ENCODE measurements at regions not wholly inside any gene's neighbourhood (a gene's known extent, or its start where the extent isn't known, plus 50 kb on each side); places are given as distances from the start of the nearest gene placed in this dataset.

DNA sequence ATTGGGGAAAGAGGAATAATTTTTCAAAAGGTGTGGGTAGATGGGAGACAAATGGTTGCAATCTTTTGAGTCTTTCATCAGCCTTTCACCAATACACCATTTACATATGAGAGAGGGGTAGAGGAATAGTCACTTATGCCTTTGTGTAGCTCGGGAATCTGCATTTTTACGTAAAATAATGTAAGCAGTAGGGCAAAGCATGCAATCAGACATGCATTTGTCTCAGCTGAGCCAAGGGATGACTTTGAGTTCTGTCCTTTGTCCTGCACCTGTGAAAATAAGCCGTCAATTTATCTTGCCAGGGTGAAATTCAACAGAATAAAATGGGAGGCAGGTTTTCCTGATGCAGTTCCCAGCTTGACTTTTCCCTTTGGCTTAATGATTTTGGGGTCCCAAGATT lies 1473.4 kb upstream of the TENM3 start:
- no peak for TF ChIP-seq CTCF (IDR thresholded peaks at IDR 0.05; ENCODE audit: low read depth, low read length)
- no peak for DNase-seq (ENCODE audit: low read depth, low spot score)
- in situ Hi-C loops (cut with HindIII; ENCODE audit: low sequenced_read_pairs) = no loop called here
- no peak overlapping the region for H3K4me3 ChIP-seq (ENCODE audit: low read depth, low read length)

- in situ Hi-C loops (cut with HindIII; ENCODE audit: low sequenced_read_pairs) = no loop called here
- no peak for DNase-seq (ENCODE audit: low read depth, low spot score)
- TF ChIP-seq CTCF (IDR thresholded peaks at IDR 0.05; ENCODE audit: low read depth, low read length) = no peak
- H3K4me3 ChIP-seq (ENCODE audit: low read depth, low read length) = no peak overlapping the region
Observed at GRCh38 chr4:180770265-180770664, 1472.9 kb upstream of the TENM3 start.

- no peak overlapping the region for H3K4me3 ChIP-seq (ENCODE audit: low read depth, low read length)
- TF ChIP-seq CTCF (IDR thresholded peaks at IDR 0.05; ENCODE audit: low read depth, low read length) = no peak
- in situ Hi-C loops (cut with HindIII; ENCODE audit: low sequenced_read_pairs) = no loop called here
- DNase-seq (ENCODE audit: low read depth, low spot score) = no peak
Observed at GRCh38 chr4:180784940-180785339, 1458.3 kb upstream of the TENM3 start.

- H3K4me3 ChIP-seq (ENCODE audit: low read depth, low read length) = no peak overlapping the region
- in situ Hi-C loops (cut with HindIII; ENCODE audit: low sequenced_read_pairs) = no loop called here
- TF ChIP-seq CTCF (IDR thresholded peaks at IDR 0.05; ENCODE audit: low read depth, low read length) = no peak
- DNase-seq (ENCODE audit: low read depth, low spot score) = no peak
Observed at GRCh38 chr4:180788729-180789128, 1454.5 kb upstream of the TENM3 start.

GRCh38 chr4:180789929-180790328 lies 1453.3 kb upstream of the TENM3 start:
- TF ChIP-seq CTCF (IDR thresholded peaks at IDR 0.05; ENCODE audit: low read depth, low read length) = no peak
- DNase-seq (ENCODE audit: low read depth, low spot score) = no peak
- no peak overlapping the region for H3K4me3 ChIP-seq (ENCODE audit: low read depth, low read length)
- in situ Hi-C loops (cut with HindIII; ENCODE audit: low sequenced_read_pairs) = no loop called here

DNA sequence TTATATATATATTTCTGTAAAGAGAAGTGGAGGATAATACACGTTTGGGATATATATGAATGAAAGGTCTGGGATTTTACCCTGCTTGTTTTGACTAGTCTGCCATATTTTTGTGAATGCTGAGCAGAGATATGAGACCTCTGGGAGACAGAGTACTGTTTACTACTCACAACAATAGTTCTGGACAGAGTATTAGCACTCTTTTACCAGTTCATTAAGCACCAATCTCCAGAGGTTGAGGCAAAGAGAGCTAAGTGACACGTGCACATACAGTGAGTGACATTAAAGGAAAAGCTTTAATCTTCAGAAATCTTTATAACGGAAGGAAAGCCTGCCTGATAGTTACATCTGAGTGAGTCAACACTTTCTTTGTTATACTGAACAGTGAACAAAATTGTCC lies 1452.7 kb upstream of the TENM3 start:
- H3K4me3 ChIP-seq (ENCODE audit: low read depth, low read length) = no peak overlapping the region
- in situ Hi-C loops (cut with HindIII; ENCODE audit: low sequenced_read_pairs) = no loop called here
- TF ChIP-seq CTCF (IDR thresholded peaks at IDR 0.05; ENCODE audit: low read depth, low read length) = no peak
- no peak for DNase-seq (ENCODE audit: low read depth, low spot score)

DNA sequence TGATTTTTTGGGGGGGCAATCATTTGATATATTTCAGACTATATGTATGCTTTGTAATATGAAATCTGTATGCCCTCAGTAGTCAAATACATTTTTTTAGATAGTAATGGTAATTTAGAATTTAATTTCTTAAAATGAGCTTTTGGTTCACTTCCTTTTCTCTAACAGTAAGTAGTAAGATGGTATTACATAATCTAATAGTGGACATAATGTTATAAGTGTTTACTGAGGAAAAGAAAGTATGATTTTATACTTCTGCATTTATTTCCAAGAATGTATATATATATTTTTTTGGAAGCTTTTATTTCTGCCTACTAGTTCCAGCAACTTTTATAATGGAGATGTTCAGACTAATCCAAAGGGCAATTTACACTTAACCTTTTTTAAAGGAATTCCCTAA lies 1450.7 kb upstream of the TENM3 start:
- no peak overlapping the region for H3K4me3 ChIP-seq (ENCODE audit: low read depth, low read length)
- no peak for TF ChIP-seq CTCF (IDR thresholded peaks at IDR 0.05; ENCODE audit: low read depth, low read length)
- DNase-seq (ENCODE audit: low read depth, low spot score) = no peak
- in situ Hi-C loops (cut with HindIII; ENCODE audit: low sequenced_read_pairs) = no loop called here

Measured in astrocyte of the spinal cord (primary cell).